Upper lobe of right lung (tissue), 1 donor: ENCODE measurements at regions not wholly inside any gene's neighbourhood (a gene's known extent, or its start where the extent isn't known, plus 50 kb on each side); places are given as distances from the start of the nearest gene placed in this dataset. TPM values are rescaled to one million over a fixed set of nuclear protein-coding genes. Genes with fewer than 3 reads are reported as not detected.
"Not testable (repeated sequence)": the region's sequence is repeated elsewhere in the genome, so short reads cannot be mapped to it uniquely, and the experiment has no call there.

Source experiments
- ATAC-seq: fragments of 200-7000 bp; cut with Tn5 transposase; one replicate; pipeline ENCODE4 v1.9.1; 2020; ENCODE audit warnings: mild to moderate bottlenecking, moderate library complexity
- DNase-seq: peaks from one replicate; pipeline ENCODE4 v3.0.0-alpha.2; 2020
- H3K27ac ChIP-seq: fragments of 200-600 bp; one replicate; pipeline ENCODE4 v1.8.0; 2022
- H3K27me3 ChIP-seq: fragments of 200-600 bp; one replicate; pipeline ENCODE4 v1.8.0; 2022; ENCODE audit warnings: mild to moderate bottlenecking
- H3K36me3 ChIP-seq: fragments of 200-600 bp; one replicate; pipeline ENCODE4 v1.8.0; 2022
- H3K4me1 ChIP-seq: fragments of 200-600 bp; one replicate; pipeline ENCODE4 v1.8.0; 2022
- H3K4me3 ChIP-seq: fragments of 200-600 bp; one replicate; pipeline ENCODE4 v1.8.0; 2022; ENCODE audit warnings: mild to moderate bottlenecking
- H3K9me3 ChIP-seq: fragments of 200-600 bp; one replicate; pipeline ENCODE4 v1.8.0; 2022
- CTCF ChIP-seq: fragments of 200-600 bp; IDR thresholded peaks from one replicate; pipeline ENCODE4 v1.8.0; 2022; ENCODE audit warnings: antibody characterized with exemption
- intact Hi-C: fragments of 100-400 bp; cut with DNase I; formaldehyde crosslinking; loops from one replicate; pipeline ENCODE4 v1.11.0; 2022
- microRNA-seq: library from miRNA; unstranded; fragments of <30 nt; microRNA quantifications from one replicate; pipeline ENCODE4 v1.2.0, GENCODE V29; 2020; ENCODE audit warnings: borderline microRNAs expressed
- donor health status: DM: no; HTN: yes; CAD: no; lungs with severe emphysema.

GRCh38 chr3:75604286-75604934, 59.7 kb upstream of the FRG2C start:
- H3K36me3 ChIP-seq, H3K27ac ChIP-seq, DNase-seq, ATAC-seq, H3K9me3 ChIP-seq, H3K4me1 ChIP-seq, H3K4me3 ChIP-seq, intact Hi-C loops, H3K27me3 ChIP-seq: not testable (repeated sequence)
- TF ChIP-seq CTCF = peak; percentile 8

GRCh38 chr3:75607996-75608395, 56.1 kb upstream of the FRG2C start:
- DNase-seq, H3K4me3 ChIP-seq, H3K9me3 ChIP-seq, H3K27ac ChIP-seq, H3K36me3 ChIP-seq, intact Hi-C loops, ATAC-seq, H3K4me1 ChIP-seq: not testable (repeated sequence)
- peaks cover 13% of the 10 kb centered on the region for H3K27me3 ChIP-seq

- intact Hi-C loops, H3K4me3 ChIP-seq, DNase-seq, H3K4me1 ChIP-seq, H3K9me3 ChIP-seq, H3K27ac ChIP-seq, ATAC-seq, H3K36me3 ChIP-seq: not testable (repeated sequence)
- peaks cover 13% of the 10 kb centered on the region for H3K27me3 ChIP-seq
These were observed 54.5 kb upstream of the FRG2C start for GRCh38 chr3:75609598-75609997.

- ATAC-seq (no peak), DNase-seq (no peak)
- Histone ChIP-seq H3K36me3 (no peaks in the 10 kb centered on the region), H3K4me1 (no peaks in the 10 kb centered on the region), H3K4me3 (no peak overlapping the region), H3K27me3 (peaks cover 13% of the 10 kb centered on the region), H3K9me3 (no peaks in the 10 kb centered on the region), H3K27ac (no peak overlapping the region)
- no peak for TF ChIP-seq CTCF
- intact Hi-C loops = no loop called here
These were observed 53.4 kb upstream of the FRG2C start for GRCh38 chr3:75610773-75611172.

GRCh38 chr3:75611724-75612460, 52.2 kb upstream of the FRG2C start:
- H3K4me1 ChIP-seq, DNase-seq, H3K27ac ChIP-seq, H3K36me3 ChIP-seq, H3K9me3 ChIP-seq, intact Hi-C loops, H3K4me3 ChIP-seq, ATAC-seq: not testable (repeated sequence)
- peaks cover 13% of the 10 kb centered on the region for H3K27me3 ChIP-seq

Small RNAs in the stretch of these regions (microRNA-seq; reads per million reads assigned to microRNA genes)
- not detected for gene MIR4444-2
